ENCODE measurements at regions not wholly inside any gene's neighbourhood (a gene's known extent, or its start where the extent isn't known, plus 50 kb on each side); places are given as distances from the start of the nearest gene placed in this dataset.

- H3K27ac ChIP-seq (ENCODE audit: low read depth), result no peak overlapping the region
- H3F3A ChIP-seq (replicated peaks; ENCODE audit: low read depth), result no peaks in the 10 kb centered on the region
- no peaks in the 10 kb centered on the region; the same call in 1 of the 2 replicates for H4K20me1 ChIP-seq (replicated peaks; ENCODE audit: insufficient read depth)
- H3K4me1 ChIP-seq (ENCODE audit: insufficient read depth), result no peaks in the 10 kb centered on the region
- no peak for ATAC-seq
- no peaks in the 10 kb centered on the region for H3K27me3 ChIP-seq (ENCODE audit: insufficient read depth)
- Mint-ChIP-seq H3K36me3 (ENCODE audit: low read depth) (peaks cover 35% of the 10 kb centered on the region), H3K4me1 (peaks cover 4% of the 10 kb centered on the region; the same call in 2 of the 3 replicates), H3K27me3 (ENCODE audit: insufficient read depth, low read depth, poor library complexity) (peaks cover 5% of the 10 kb centered on the region), H3K4me3 (no peak overlapping the region), H3K9me3 (peaks cover 21% of the 10 kb centered on the region; the same call in 2 of the 3 replicates), H3K27ac (no peak overlapping the region)
- no peak for DNase-seq (ENCODE audit: low spot score)
- H3K4me3 ChIP-seq, result no peak overlapping the region
- no peak overlapping the region for H2AFZ ChIP-seq
- H3K79me2 ChIP-seq (replicated peaks; ENCODE audit: insufficient read depth), result peaks cover 25% of the 10 kb centered on the region
- H3K9me2 ChIP-seq (ENCODE audit: insufficient read depth), result no peaks in the 10 kb centered on the region
- H3K4me2 ChIP-seq, result no peak overlapping the region
- no peaks in the 10 kb centered on the region for H3K36me3 ChIP-seq (ENCODE audit: insufficient read depth)
- TF ChIP-seq ZNF462 (CRISPR knock-in tag; IDR thresholded peaks at IDR 0.05) (no peak), EZH2 (IDR thresholded peaks at IDR 0.05; ENCODE audit: low read depth, unreplicated experiment) (no peak)
Observed at GRCh38 chr9:665296-665695, 176.2 kb upstream of the DMRT1 start.

- Histone ChIP-seq H3K79me2 (replicated peaks; ENCODE audit: insufficient read depth) (peaks cover 34% of the 10 kb centered on the region), H3K9me2 (ENCODE audit: insufficient read depth) (0 out of 2 replicates have a peak, but pooled peaks cover 3% of the 10 kb centered on the region), H3K36me3 (ENCODE audit: insufficient read depth) (no peaks in the 10 kb centered on the region), H3K4me3 (no peak overlapping the region), H3K4me1 (ENCODE audit: insufficient read depth) (peaks cover 30% of the 10 kb centered on the region), H3K27ac (ENCODE audit: low read depth) (no peak overlapping the region), H3K27me3 (ENCODE audit: insufficient read depth) (no peaks in the 10 kb centered on the region), H2AFZ (no peak overlapping the region), H3K4me2 (no peak overlapping the region), H3F3A (replicated peaks; ENCODE audit: low read depth) (no peaks in the 10 kb centered on the region; the same call in 1 of the 2 replicates), H4K20me1 (replicated peaks; ENCODE audit: insufficient read depth) (no peaks in the 10 kb centered on the region)
- peaks cover 31% of the 10 kb centered on the region for H3K36me3 Mint-ChIP-seq (ENCODE audit: low read depth)
- H3K4me1 Mint-ChIP-seq, result peaks cover 46% of the 10 kb centered on the region
- peaks cover 24% of the 10 kb centered on the region; the same call in 2 of the 3 replicates for H3K9me3 Mint-ChIP-seq
- no peaks in the 10 kb centered on the region for H3K27me3 Mint-ChIP-seq (ENCODE audit: insufficient read depth, low read depth, poor library complexity)
- H3K27ac Mint-ChIP-seq, result no peak overlapping the region
- ATAC-seq, result no peak
- no peak for DNase-seq (ENCODE audit: low spot score)
- H3K4me3 Mint-ChIP-seq, result no peak overlapping the region
- no peak for TF ChIP-seq STAT1 (IDR thresholded peaks at IDR 0.05; ENCODE audit: unreplicated experiment)
- TF ChIP-seq JUNB (IDR thresholded peaks at IDR 0.05; ENCODE audit: unreplicated experiment), result no peak
- no peak for TF ChIP-seq CTCF (conservative IDR thresholded peaks at IDR 0.05; ENCODE audit: low read depth in 2 of 2)
Observed at GRCh38 chr9:671997-672396, 169.5 kb upstream of the DMRT1 start.

Measured in GM23338 (cell line).